ENCODE measurements at regions not wholly inside any gene's neighbourhood (a gene's known extent, or its start where the extent isn't known, plus 50 kb on each side); places are given as distances from the start of the nearest gene placed in this dataset.

DNA sequence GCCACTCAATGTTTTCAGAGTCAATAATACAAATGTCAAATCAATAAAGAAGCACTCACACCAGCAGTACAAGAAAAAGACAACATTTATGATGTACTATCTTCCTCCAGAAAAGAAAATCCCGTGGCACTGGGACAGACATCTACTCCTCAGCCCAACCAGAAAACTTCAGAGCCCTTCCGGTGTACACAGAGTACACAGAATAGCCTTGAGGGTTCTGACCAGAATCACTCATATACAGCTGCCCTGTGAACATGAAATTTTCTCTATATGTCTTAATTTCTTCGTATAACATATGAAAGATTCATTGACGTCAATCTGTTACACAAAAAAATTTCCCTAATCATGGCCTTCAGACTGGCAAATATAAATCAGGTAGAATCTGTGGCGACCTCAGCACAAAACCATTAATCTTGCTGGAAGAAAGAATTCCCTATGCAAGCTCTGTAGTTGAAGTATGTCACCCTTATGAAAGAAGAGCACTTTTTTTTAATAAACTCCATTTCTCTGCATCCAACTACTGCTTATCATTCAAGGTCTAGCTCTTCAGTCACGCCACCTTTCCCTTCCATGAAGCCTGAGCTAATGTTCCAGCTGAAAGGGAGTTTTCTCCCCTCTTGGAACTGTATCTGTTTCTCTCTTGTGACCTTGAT, 53.8 kb upstream of the PLAAT1 start:
- peaks cover 45% of the 10 kb centered on the region for H3K27me3 Mint-ChIP-seq (ENCODE audit: insufficient read depth, unreplicated experiment)
- no peaks in the 10 kb centered on the region for H3K36me3 Mint-ChIP-seq (ENCODE audit: insufficient read depth, unreplicated experiment)
- TF ChIP-seq, protein P1, sequence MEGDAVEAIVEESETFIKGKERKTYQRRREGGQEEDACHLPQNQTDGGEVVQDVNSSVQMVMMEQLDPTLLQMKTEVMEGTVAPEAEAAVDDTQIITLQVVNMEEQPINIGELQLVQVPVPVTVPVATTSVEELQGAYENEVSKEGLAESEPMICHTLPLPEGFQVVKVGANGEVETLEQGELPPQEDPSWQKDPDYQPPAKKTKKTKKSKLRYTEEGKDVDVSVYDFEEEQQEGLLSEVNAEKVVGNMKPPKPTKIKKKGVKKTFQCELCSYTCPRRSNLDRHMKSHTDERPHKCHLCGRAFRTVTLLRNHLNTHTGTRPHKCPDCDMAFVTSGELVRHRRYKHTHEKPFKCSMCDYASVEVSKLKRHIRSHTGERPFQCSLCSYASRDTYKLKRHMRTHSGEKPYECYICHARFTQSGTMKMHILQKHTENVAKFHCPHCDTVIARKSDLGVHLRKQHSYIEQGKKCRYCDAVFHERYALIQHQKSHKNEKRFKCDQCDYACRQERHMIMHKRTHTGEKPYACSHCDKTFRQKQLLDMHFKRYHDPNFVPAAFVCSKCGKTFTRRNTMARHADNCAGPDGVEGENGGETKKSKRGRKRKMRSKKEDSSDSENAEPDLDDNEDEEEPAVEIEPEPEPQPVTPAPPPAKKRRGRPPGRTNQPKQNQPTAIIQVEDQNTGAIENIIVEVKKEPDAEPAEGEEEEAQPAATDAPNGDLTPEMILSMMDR (IDR thresholded peaks at IDR 0.05; ENCODE audit: unreplicated experiment): no peak
- BruUV-seq (replicated peaks): no TSS peak
- POLR2A ChIA-PET: interaction anchor here (0.6 kb wide), 1 partner anchor 8 kb away, joined by 3 read pairs; no protein-coding TSS in a partner anchor
- CTCF ChIA-PET: interaction anchor here (0.6 to 1.0 kb wide), 2 partner anchors 54 to 381 kb away, joined by 3 to 4 read pairs; no protein-coding TSS in a partner anchor
- no peaks in the 10 kb centered on the region for H3K4me1 Mint-ChIP-seq (ENCODE audit: insufficient read depth, unreplicated experiment)
- intact Hi-C loops (cut with micrococcal nuclease): loop anchor here (5.0 kb wide), 1 partner anchor 265 kb away; no protein-coding TSS in a partner anchor
- H3K9me3 Mint-ChIP-seq (ENCODE audit: unreplicated experiment): no peaks in the 10 kb centered on the region
- DNase-seq (ENCODE audit: unreplicated experiment): no peak
- H3K4me3 Mint-ChIP-seq (ENCODE audit: unreplicated experiment): no peak overlapping the region
- H3K27ac Mint-ChIP-seq (ENCODE audit: low read depth, unreplicated experiment): no peak overlapping the region

DNA sequence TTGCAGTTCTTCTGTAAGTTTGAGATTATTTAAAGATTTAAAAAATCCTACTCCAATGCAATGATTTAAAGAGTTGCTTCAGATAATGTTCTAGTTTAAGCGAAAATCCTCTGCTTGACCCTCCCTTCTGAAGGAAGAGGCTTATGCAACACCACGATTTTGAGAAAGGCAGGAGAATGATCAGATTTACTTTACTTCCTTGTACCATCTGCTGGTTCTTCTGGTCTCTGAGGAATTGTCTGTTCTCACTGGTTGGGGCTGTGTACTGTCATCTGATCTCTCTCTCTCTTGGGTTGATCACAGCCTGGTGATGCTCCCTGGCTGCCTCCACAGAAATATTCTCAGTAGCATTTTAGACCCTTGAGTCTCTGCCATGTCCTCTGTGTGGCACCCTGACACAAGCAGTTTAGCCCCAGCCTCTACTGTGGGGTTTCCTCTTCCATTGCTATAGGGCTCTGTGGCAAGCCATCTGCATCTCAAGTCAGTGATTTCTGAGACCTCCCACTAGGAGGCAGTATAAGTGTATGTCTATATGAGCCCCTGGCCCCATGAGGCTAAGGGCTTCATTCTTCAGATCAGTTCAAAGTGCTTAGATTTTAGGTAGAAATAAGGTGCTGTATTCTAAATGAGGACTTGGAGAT, 50.8 kb upstream of the PLAAT1 start:
- ChIA-PET POLR2A (no interaction called here), CTCF (interaction anchor here (0.6 to 1.1 kb wide), 3 partner anchors 11 to 374 kb away, joined by 3 to 4 read pairs (median 4); no protein-coding TSS in a partner anchor)
- Mint-ChIP-seq H3K27ac (ENCODE audit: low read depth, unreplicated experiment) (no peak overlapping the region), H3K36me3 (ENCODE audit: insufficient read depth, unreplicated experiment) (no peaks in the 10 kb centered on the region), H3K9me3 (ENCODE audit: unreplicated experiment) (no peaks in the 10 kb centered on the region), H3K4me3 (ENCODE audit: unreplicated experiment) (no peak overlapping the region), H3K4me1 (ENCODE audit: insufficient read depth, unreplicated experiment) (no peaks in the 10 kb centered on the region), H3K27me3 (ENCODE audit: insufficient read depth, unreplicated experiment) (peaks cover 66% of the 10 kb centered on the region)
- no TSS peak for BruUV-seq (replicated peaks)
- TF ChIP-seq, protein P1 (IDR thresholded peaks at IDR 0.05; ENCODE audit: unreplicated experiment): peak; percentile 32
- intact Hi-C loops (cut with micrococcal nuclease): loop anchor here (2.0 kb wide), 2 partner anchors 377 to 383 kb away; no protein-coding TSS in a partner anchor
- DNase-seq (ENCODE audit: unreplicated experiment): peak; percentile 56
